ENCODE measurements at regions not wholly inside any gene's neighbourhood (a gene's known extent, or its start where the extent isn't known, plus 50 kb on each side); places are given as distances from the start of the nearest gene placed in this dataset.

- Histone ChIP-seq H3K27me3 (ENCODE audit: control insufficient read depth, insufficient read depth, low read length) (no peaks in the 10 kb centered on the region), H3K9me3 (ENCODE audit: control insufficient read depth, insufficient read depth, low read length) (no peaks in the 10 kb centered on the region), H3K4me3 (ENCODE audit: low read depth, low read length) (no peak overlapping the region), H3K27ac (ENCODE audit: low read depth, low read length) (peak overlapping the region; percentile 59)
- CTCF ChIA-PET = no interaction called here
- DNase-seq (ENCODE audit: low read depth, low spot score) = peak; percentile 63
- POLR2A ChIA-PET = no interaction called here
- TF ChIP-seq CTCF (IDR thresholded peaks at IDR 0.05; ENCODE audit: low read depth, low read length) = no peak
These were observed 53.3 kb upstream of the SPATA31D4 start for GRCh38 chr9:81874931-81875330.

- Histone ChIP-seq H3K27me3 (ENCODE audit: control insufficient read depth, insufficient read depth, low read length) (no peaks in the 10 kb centered on the region), H3K4me3 (ENCODE audit: low read depth, low read length) (no peak overlapping the region), H3K27ac (ENCODE audit: low read depth, low read length) (no peak overlapping the region), H3K9me3 (ENCODE audit: control insufficient read depth, insufficient read depth, low read length) (no peaks in the 10 kb centered on the region)
- POLR2A ChIA-PET = interaction anchor here (0.7 kb wide), 1 partner anchor 30 kb away, joined by 3 read pairs; no protein-coding TSS in a partner anchor
- no peak for TF ChIP-seq CTCF (IDR thresholded peaks at IDR 0.05; ENCODE audit: low read depth, low read length)
- CTCF ChIA-PET = no interaction called here
- no peak for DNase-seq (ENCODE audit: low read depth, low spot score)
These were observed 51.2 kb upstream of the SPATA31D4 start for GRCh38 chr9:81877047-81877446.
